Muscle of leg (tissue), 3 donors: ENCODE measurements at regions not wholly inside any gene's neighbourhood (a gene's known extent, or its start where the extent isn't known, plus 50 kb on each side); places are given as distances from the start of the nearest gene placed in this dataset.

Experiments
- DNase-seq: peaks from one replicate; pipeline ENCODE4 v3.0.0; 2013
- H3K27ac ChIP-seq: one replicate; pipeline ENCODE4 v1.5.1; 2013; ENCODE audit warnings: mild to moderate bottlenecking, low read length, control low read depth
- H3K27me3 ChIP-seq: one replicate; pipeline ENCODE4 v1.6.1; 2013; ENCODE audit warnings: low read length; ENCODE audit not compliant: control insufficient read depth, insufficient read depth
- H3K36me3 ChIP-seq: one replicate; pipeline ENCODE4 v1.6.1; 2013; ENCODE audit warnings: low read length; ENCODE audit not compliant: control insufficient read depth, insufficient read depth
- H3K4me1 ChIP-seq: one replicate; pipeline ENCODE4 v1.6.1; 2013; ENCODE audit warnings: low read length; ENCODE audit not compliant: control insufficient read depth, insufficient read depth
- H3K4me3 ChIP-seq: one replicate; pipeline ENCODE4 v1.5.1; 2013; ENCODE audit warnings: low read length, control low read depth
- H3K9me3 ChIP-seq: replicated peaks from 2 replicates; pipeline ENCODE4 v1.6.1; 2013; ENCODE audit warnings: low read depth, low read length; ENCODE audit not compliant: control insufficient read depth
- WGBS: methylation state at CpG from one replicate; pipeline ENCODE4 v1.1.5; 2013; ENCODE audit warnings: missing lambda C conversion rate; ENCODE audit not compliant: insufficient coverage; 5-methylcytosine and 5-hydroxymethylcytosine counted together

- no peak for DNase-seq
- Histone ChIP-seq H3K36me3 (no peaks in the 10 kb centered on the region), H3K4me1 (peaks cover 6% of the 10 kb centered on the region), H3K27ac (no peak overlapping the region), H3K9me3 (no peaks in the 10 kb centered on the region), H3K27me3 (no peaks in the 10 kb centered on the region), H3K4me3 (no peak overlapping the region)
- WGBS, result no CpG with 5 or more reads among the region's 1 CpG
These were observed 341.4 kb upstream of the NOCT start for GRCh38 chr4:138674209-138674608.

- H3K4me3 ChIP-seq, result no peak overlapping the region
- no peak for DNase-seq
- H3K36me3 ChIP-seq, result no peaks in the 10 kb centered on the region
- 53% methylated on average over 9 of the region's 10 CpGs for WGBS
- H3K27ac ChIP-seq, result no peak overlapping the region
- no peaks in the 10 kb centered on the region for H3K27me3 ChIP-seq
- H3K9me3 ChIP-seq, result no peaks in the 10 kb centered on the region
- peaks cover 6% of the 10 kb centered on the region for H3K4me1 ChIP-seq
These were observed 342.5 kb upstream of the NOCT start for GRCh38 chr4:138673053-138673452.

- peaks cover 6% of the 10 kb centered on the region for H3K4me1 ChIP-seq
- WGBS, result 90% methylated on average over 7 of the region's 9 CpGs
- no peak overlapping the region for H3K4me3 ChIP-seq
- H3K27me3 ChIP-seq, result no peaks in the 10 kb centered on the region
- H3K36me3 ChIP-seq, result no peaks in the 10 kb centered on the region
- H3K27ac ChIP-seq, result no peak overlapping the region
- H3K9me3 ChIP-seq, result no peaks in the 10 kb centered on the region
- DNase-seq, result no peak
These were observed 343.1 kb upstream of the NOCT start for GRCh38 chr4:138672393-138672976.

- Histone ChIP-seq H3K9me3 (no peaks in the 10 kb centered on the region), H3K36me3 (no peaks in the 10 kb centered on the region), H3K27me3 (no peaks in the 10 kb centered on the region), H3K4me3 (no peak overlapping the region), H3K27ac (no peak overlapping the region), H3K4me1 (peaks cover 6% of the 10 kb centered on the region)
- DNase-seq, result no peak
- WGBS, result 64% methylated on average over 1 of the region's 3 CpGs
These were observed 343.9 kb upstream of the NOCT start for GRCh38 chr4:138671606-138672084.

- no peaks in the 10 kb centered on the region for H3K9me3 ChIP-seq
- no peaks in the 10 kb centered on the region for H3K27me3 ChIP-seq
- H3K27ac ChIP-seq, result no peak overlapping the region
- H3K4me1 ChIP-seq, result peaks cover 9% of the 10 kb centered on the region
- no peaks in the 10 kb centered on the region for H3K36me3 ChIP-seq
- no peak overlapping the region for H3K4me3 ChIP-seq
- DNase-seq, result no peak
These were observed 344.5 kb upstream of the NOCT start for GRCh38 chr4:138671106-138671505.

GRCh38 chr4:138670681-138671080, 344.9 kb upstream of the NOCT start:
- H3K4me3 ChIP-seq, result no peak overlapping the region
- no peaks in the 10 kb centered on the region for H3K9me3 ChIP-seq
- WGBS, result 92% methylated on average over 5 of the region's 5 CpGs
- no peaks in the 10 kb centered on the region for H3K36me3 ChIP-seq
- no peak for DNase-seq
- H3K4me1 ChIP-seq, result peaks cover 9% of the 10 kb centered on the region
- no peaks in the 10 kb centered on the region for H3K27me3 ChIP-seq
- no peak overlapping the region for H3K27ac ChIP-seq

GRCh38 chr4:138669479-138670315, 345.9 kb upstream of the NOCT start:
- WGBS, result 83% methylated on average over 3 of the region's 6 CpGs
- H3K36me3 ChIP-seq, result no peaks in the 10 kb centered on the region
- no peak overlapping the region for H3K4me3 ChIP-seq
- DNase-seq, result no peak
- H3K27ac ChIP-seq, result no peak overlapping the region
- no peaks in the 10 kb centered on the region for H3K9me3 ChIP-seq
- no peaks in the 10 kb centered on the region for H3K27me3 ChIP-seq
- peaks cover 9% of the 10 kb centered on the region for H3K4me1 ChIP-seq

- H3K9me3 ChIP-seq, result no peaks in the 10 kb centered on the region
- H3K27me3 ChIP-seq, result no peaks in the 10 kb centered on the region
- no peak overlapping the region for H3K4me3 ChIP-seq
- H3K4me1 ChIP-seq, result peaks cover 13% of the 10 kb centered on the region
- no peak overlapping the region for H3K27ac ChIP-seq
- WGBS, result 88% methylated on average over 3 of the region's 3 CpGs
- H3K36me3 ChIP-seq, result no peaks in the 10 kb centered on the region
- no peak for DNase-seq
These were observed 347.3 kb upstream of the NOCT start for GRCh38 chr4:138668309-138668708.

GRCh38 chr4:138666366-138666765, 349.2 kb upstream of the NOCT start:
- H3K4me3 ChIP-seq, result no peak overlapping the region
- H3K27ac ChIP-seq, result no peak overlapping the region
- peaks cover 6% of the 10 kb centered on the region for H3K4me1 ChIP-seq
- WGBS, result 95% methylated on average over 6 of the region's 6 CpGs
- H3K36me3 ChIP-seq, result no peaks in the 10 kb centered on the region
- H3K9me3 ChIP-seq, result no peaks in the 10 kb centered on the region
- H3K27me3 ChIP-seq, result no peaks in the 10 kb centered on the region
- no peak for DNase-seq

GRCh38 chr4:138665851-138666250, 349.7 kb upstream of the NOCT start:
- H3K4me1 ChIP-seq, result peaks cover 6% of the 10 kb centered on the region
- H3K9me3 ChIP-seq, result no peaks in the 10 kb centered on the region
- H3K4me3 ChIP-seq, result no peak overlapping the region
- DNase-seq, result no peak
- H3K27ac ChIP-seq, result no peak overlapping the region
- WGBS, result 82% methylated on average over 3 of the region's 4 CpGs
- H3K36me3 ChIP-seq, result no peaks in the 10 kb centered on the region
- no peaks in the 10 kb centered on the region for H3K27me3 ChIP-seq
